Esophagus (tissue), 2 donors: ENCODE measurements at regions not wholly inside any gene's neighbourhood (a gene's known extent, or its start where the extent isn't known, plus 50 kb on each side); places are given as distances from the start of the nearest gene placed in this dataset.
"Not testable (repeated sequence)": the region's sequence is repeated elsewhere in the genome, so short reads cannot be mapped to it uniquely, and the experiment has no call there.

ENCODE experiments used
- H3K27ac ChIP-seq, 2 donors: one replicate each; pipeline ENCODE4 v1.5.1; 2013; ENCODE audit warnings: low read depth in 2 of 2, mild to moderate bottlenecking in 2 of 2, inconsistent platforms in 1 of 2, low read length in 1 of 2, moderate library complexity in 1 of 2
- H3K27me3 ChIP-seq, 2 donors: one replicate each; pipeline ENCODE4 v1.6.1; 2013; ENCODE audit warnings: low read length in 2 of 2, control low read depth in 1 of 2, mild to moderate bottlenecking in 1 of 2; ENCODE audit not compliant: insufficient read depth in 2 of 2, control insufficient read depth in 1 of 2
- H3K36me3 ChIP-seq, 2 donors: one replicate each; pipeline ENCODE4 v1.6.1; 2013; ENCODE audit warnings: low read length in 1 of 2; ENCODE audit not compliant: control insufficient read depth in 2 of 2, insufficient read depth in 2 of 2
- H3K4me1 ChIP-seq, 2 donors: one replicate each; pipeline ENCODE4 v1.6.1; 2013; ENCODE audit warnings: low read length in 1 of 2; ENCODE audit not compliant: control insufficient read depth in 2 of 2, insufficient read depth in 2 of 2
- H3K4me3 ChIP-seq, 2 donors: one replicate each; pipeline ENCODE4 v1.5.1; 2013; ENCODE audit warnings: low read length in 2 of 2, mild to moderate bottlenecking in 2 of 2, low read depth in 1 of 2, moderate library complexity in 1 of 2
- H3K9me3 ChIP-seq, 2 donors: one replicate each; pipeline ENCODE4 v1.6.1; 2013; ENCODE audit warnings: mild to moderate bottlenecking in 2 of 2, low read depth in 1 of 2, low read length in 1 of 2, moderate library complexity in 1 of 2; ENCODE audit not compliant: control insufficient read depth in 2 of 2, insufficient read depth in 1 of 2
- WGBS, 2 donors: extraction: QIAGEN DNeasy Blood & Tissue Kit; methylation state at CpG; one replicate each; pipeline ENCODE4 v1.1.7; 2013; 5-methylcytosine and 5-hydroxymethylcytosine counted together
- donor health status: healthy with polysubstance abuse.
- donor health status: Bipolar disorder and iron deficiency.

DNA sequence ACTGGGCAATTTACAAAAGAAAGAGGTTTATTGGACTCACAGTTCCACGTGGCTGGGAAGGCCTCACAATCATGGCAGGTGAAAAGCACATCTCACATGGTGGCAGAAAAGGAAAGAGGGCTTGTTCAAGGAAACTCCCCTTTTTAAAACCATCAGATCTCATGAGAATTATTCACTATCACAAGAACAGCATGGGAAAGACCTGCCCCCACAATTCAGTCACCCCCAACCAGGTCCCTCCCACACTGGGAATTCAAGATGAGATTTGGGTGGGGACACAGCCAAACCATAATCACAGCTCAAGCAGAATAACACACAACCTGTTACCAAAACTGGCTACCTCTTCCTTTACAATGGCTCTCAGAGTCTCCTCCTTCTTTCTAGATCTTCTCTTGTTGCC lies 85.5 kb downstream of the VCPKMT start:
- 85 to 92% methylated on average over 1 of the region's 1 CpG for WGBS, 2 donors
- H3K4me1 ChIP-seq, H3K27ac ChIP-seq: not testable (repeated sequence)

DNA sequence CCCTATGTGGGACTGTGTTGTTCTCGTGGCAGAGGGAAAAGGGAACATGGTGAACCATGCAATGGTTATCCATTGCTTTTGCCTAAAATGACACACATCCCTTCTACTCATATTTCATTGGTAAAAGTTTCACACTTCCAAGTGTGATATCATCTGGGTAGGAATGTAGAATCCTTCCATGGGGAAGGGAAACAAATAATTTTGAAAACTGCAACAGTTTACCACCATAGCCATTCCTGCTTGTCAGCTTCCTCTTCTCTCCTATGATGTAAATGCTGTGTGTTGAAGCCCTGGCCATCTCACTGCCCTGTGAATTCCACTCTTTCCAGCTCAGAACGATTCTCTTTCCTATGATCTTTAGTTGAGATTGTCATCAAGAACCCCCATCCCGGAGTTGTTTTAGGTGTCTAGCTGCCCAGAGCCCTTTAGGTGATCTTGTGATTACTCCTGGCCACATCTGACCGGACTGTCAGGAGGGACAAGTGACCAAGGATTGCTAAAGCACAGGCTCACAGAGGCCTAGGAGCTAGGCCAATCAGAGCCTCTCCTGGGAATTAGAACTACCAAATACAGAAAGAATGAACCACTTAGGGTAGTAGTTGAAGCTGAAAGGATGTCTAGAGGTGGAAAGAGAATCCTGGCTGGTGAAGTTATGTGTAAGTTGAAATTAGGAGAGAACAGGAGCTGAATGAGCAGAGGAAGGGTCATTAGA lies 84.6 kb downstream of the VCPKMT start:
- WGBS, 2 donors = 80 to 86% methylated on average over 4 of the region's 4 CpGs
- H3K27me3 ChIP-seq = no peaks in the 10 kb centered on the region
- peak overlapping the region; percentile 19 to 47 for H3K27ac ChIP-seq
- H3K9me3 ChIP-seq = no peaks in the 10 kb centered on the region
- peaks cover 0 to 7% of the 10 kb centered on the region in 2 donors for H3K4me1 ChIP-seq
- H3K36me3 ChIP-seq = peaks cover 0 to 2% of the 10 kb centered on the region in 2 donors
- H3K4me3 ChIP-seq = no peak overlapping the region

More for the DNA sequence above, 85.5 kb downstream of the VCPKMT start:
- H3K36me3 ChIP-seq, H3K4me3 ChIP-seq, H3K9me3 ChIP-seq, H3K27me3 ChIP-seq: not testable (repeated sequence)

DNA sequence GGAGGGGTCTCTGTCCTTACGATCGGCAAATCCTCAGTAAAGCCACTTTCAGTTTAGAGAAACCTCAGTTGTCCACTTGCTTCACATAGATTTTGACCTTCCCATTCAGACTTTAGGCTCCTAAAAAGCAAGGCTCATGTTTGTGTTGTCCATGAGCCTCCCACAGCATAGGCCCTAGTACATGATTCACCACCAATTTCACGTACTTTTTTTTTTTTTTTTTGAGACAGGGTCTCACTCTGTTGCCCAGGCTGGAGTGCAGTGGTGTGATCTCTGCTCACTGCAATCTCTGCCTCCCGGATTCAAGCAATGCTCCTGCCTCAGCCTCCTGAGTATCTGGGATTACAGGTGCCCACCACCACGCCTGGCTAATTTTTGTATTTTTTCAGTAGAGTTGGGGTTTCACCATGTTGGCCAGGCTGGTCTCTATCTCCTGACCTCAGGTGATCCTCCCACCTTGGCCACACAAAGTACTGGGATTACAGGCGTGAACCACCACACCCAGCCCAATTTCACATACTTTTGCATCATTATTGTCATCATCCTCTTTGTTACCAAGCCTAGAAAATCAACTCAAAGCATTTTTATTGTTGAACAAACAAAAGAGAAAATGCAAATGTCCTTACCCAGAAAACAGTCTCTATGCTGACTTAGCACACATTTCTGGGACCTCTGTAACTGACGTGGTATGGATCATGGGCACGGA lies 83.8 kb downstream of the VCPKMT start:
- not testable (repeated sequence) for H3K9me3 ChIP-seq, H3K27me3 ChIP-seq, H3K36me3 ChIP-seq, H3K4me3 ChIP-seq, H3K4me1 ChIP-seq
- 85 to 88% methylated on average over 8 of the region's 8 CpGs for WGBS, 2 donors
- peak overlapping the region; percentile 55 to 64 for H3K27ac ChIP-seq

DNA sequence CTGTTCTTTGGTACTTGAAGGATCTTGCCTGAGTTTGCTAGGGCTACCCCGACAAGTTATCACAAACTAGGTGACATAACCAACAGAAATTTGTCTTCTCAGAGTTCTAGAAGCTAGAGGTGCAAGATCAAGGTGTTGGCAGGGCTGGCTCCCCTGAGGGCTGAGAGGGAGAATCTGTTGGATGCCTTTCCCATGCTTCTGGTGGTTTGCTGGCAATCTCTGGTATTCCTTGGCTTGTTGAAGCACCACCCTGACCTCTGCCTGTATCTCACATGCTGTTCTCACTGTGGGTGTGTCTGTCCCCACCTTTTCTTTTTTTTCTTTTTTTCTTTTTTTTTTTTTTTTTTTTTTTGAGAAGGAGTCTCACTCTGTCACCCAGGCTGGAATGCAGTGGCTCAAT lies 81.2 kb downstream of the VCPKMT start:
- WGBS, 2 donors = 57 to 81% methylated on average over 1 of the region's 1 CpG
- H3K36me3 ChIP-seq = peaks cover 0 to 2% of the 10 kb centered on the region in 2 donors
- peak overlapping the region; percentile 85 to 93 for H3K27ac ChIP-seq
- H3K9me3 ChIP-seq = no peaks in the 10 kb centered on the region
- H3K4me1 ChIP-seq = peaks cover 2 to 15% of the 10 kb centered on the region in 2 donors
- H3K27me3 ChIP-seq = no peaks in the 10 kb centered on the region
- H3K4me3 ChIP-seq = no peak overlapping the region

DNA sequence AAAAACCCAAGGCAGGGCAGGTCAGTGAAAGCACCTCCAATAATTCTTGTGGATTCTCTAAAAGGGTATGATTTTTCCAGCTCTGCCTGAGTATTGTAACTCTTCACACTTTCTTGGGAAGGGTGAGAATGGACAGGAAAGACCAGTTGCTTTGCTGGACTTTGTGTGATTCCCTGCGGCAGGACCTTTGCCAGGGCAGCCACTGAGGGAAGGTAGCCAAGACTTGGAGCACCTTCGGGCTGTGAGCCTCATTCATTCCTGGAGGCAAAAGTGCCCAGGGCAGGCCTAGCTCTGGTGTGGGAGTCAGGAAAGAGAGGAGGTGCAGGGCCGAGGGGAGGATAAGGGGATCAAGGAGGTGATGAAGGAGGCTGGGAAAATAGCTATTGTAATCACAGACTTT lies 80.2 kb downstream of the VCPKMT start:
- no peaks in the 10 kb centered on the region for H3K27me3 ChIP-seq
- peak overlapping the region; percentile 79 to 93 for H3K27ac ChIP-seq
- peaks cover 4 to 25% of the 10 kb centered on the region in 2 donors for H3K4me1 ChIP-seq
- no peaks in the 10 kb centered on the region for H3K9me3 ChIP-seq
- WGBS, 2 donors = 48 to 59% methylated on average over 3 of the region's 3 CpGs
- H3K36me3 ChIP-seq = peaks cover 0 to 2% of the 10 kb centered on the region in 2 donors
- no peak overlapping the region for H3K4me3 ChIP-seq

DNA sequence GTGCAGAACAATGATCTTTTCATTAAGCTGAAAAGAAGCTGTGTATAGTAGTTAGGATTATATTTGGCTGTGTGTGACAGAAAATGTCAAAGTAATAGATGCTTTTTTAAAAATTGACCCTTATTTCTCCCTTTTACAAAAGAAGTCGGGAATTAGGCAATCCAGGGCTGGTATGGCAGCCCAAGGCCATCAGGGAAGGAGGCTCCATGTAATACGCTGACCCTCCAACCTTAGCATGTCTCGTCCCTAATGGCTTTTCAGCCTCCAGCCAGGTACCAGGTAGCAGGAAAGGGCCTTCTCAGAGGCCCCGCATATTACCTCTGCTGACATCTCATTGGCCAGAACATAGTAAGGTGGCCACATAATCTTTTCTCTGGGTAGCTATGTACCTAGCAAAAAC lies 79.7 kb downstream of the VCPKMT start:
- no peaks in the 10 kb centered on the region for H3K36me3 ChIP-seq
- H3K4me3 ChIP-seq = no peak overlapping the region
- H3K9me3 ChIP-seq = no peaks in the 10 kb centered on the region
- H3K27ac ChIP-seq = peak overlapping the region; percentile 79 to 84
- 81 to 83% methylated on average over 4 of the region's 4 CpGs for WGBS, 2 donors
- peaks cover 5 to 26% of the 10 kb centered on the region in 2 donors for H3K4me1 ChIP-seq
- no peaks in the 10 kb centered on the region for H3K27me3 ChIP-seq

DNA sequence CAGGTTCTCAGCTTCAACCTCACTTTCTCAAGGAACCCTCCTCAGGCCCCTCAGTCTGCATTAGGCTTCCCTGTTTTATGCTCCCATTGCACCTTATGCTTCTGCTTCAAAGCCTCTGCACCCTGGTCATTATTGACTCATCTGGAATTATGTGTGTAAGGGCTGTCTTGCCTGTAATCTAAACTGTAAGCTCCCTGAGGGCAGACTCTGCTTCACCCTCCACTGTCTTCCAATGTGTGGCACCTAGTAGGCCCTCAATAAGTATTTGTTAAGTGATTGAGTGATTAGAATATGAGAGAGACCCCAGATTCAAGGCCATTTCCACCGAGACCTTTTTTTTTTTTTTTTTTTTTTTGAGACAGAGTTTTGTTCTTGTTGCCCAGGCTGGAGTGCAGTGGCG lies 79.1 kb downstream of the VCPKMT start:
- Histone ChIP-seq H3K27me3 (no peaks in the 10 kb centered on the region), H3K4me1 (peaks cover 5 to 24% of the 10 kb centered on the region in 2 donors), H3K4me3 (no peak overlapping the region), H3K27ac (peak overlapping the region; percentile 26 to 66), H3K9me3 (no peaks in the 10 kb centered on the region), H3K36me3 (no peaks in the 10 kb centered on the region)
- WGBS, 2 donors = 93 to 94% methylated on average over 2 of the region's 2 CpGs

DNA sequence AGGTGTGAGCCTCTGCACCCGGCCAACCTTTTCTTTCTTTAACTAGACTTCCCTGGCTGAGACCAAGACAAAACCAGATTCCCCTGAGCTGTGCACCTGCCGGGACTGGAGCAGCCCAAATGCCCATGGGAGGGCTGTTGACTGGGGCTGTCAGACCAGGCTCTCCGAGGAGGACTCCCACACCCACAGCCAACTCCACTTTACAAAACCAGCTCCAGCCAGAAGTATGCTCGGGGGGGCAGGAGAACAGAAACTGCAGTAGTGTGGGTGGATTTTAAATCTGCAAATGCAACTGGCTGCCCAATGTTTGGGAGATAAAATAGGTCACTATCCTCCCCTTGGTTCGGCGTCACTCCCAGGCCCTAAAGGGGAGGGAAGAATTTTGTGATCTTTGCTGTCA lies 78.5 kb downstream of the VCPKMT start:
- H3K36me3 ChIP-seq = no peaks in the 10 kb centered on the region
- 46 to 49% methylated on average over 6 of the region's 6 CpGs for WGBS, 2 donors
- H3K4me1 ChIP-seq = peaks cover 5 to 23% of the 10 kb centered on the region in 2 donors
- H3K27ac ChIP-seq = peak overlapping the region; percentile 91 to 99
- H3K9me3 ChIP-seq = no peaks in the 10 kb centered on the region
- H3K4me3 ChIP-seq = no peak overlapping the region
- no peaks in the 10 kb centered on the region for H3K27me3 ChIP-seq

DNA sequence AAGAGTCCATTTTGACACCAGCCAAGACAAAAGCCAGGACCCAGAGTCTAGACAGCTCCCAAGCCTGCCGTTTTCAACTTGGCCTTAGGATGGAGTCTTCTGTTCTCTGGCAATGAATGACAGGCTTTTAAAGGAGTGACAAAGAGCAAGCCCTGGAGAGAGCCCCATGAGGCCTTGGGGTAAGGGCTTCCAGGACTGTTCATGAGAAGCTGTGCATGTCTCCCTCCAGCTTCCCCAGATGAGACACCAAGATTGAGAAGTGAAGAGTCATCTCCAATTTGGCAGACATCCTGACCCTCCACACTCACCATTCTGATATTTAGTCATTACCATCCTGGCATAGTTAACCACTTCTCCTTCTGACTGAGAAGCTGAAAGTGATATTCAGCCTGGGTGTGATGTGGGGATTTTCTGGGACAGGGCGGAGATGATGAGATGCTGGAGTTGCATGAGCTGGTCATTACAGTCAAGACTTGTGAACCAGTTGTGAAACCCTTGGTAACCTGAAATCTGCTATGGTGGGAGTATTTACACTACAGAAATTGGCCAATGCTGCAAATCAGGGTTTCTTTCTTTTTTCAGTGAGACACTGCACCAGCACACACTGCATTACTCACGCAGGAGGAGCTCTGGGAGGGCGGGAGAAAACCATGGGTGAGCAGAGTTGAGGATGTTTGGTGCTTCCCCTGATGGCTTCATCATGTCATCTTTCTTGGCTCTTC lies 77.8 kb downstream of the VCPKMT start:
- Histone ChIP-seq H3K36me3 (no peaks in the 10 kb centered on the region), H3K27ac (peak overlapping the region; percentile 91 to 99), H3K4me1 (peaks cover 5 to 23% of the 10 kb centered on the region in 2 donors), H3K27me3 (no peaks in the 10 kb centered on the region), H3K4me3 (no peak overlapping the region), H3K9me3 (no peaks in the 10 kb centered on the region)
- 39 to 44% methylated on average over 4 of the region's 4 CpGs for WGBS, 2 donors
